Astrocyte (in vitro differentiated cells and primary cell): ENCODE measurements at regions not wholly inside any gene's neighbourhood (a gene's known extent, or its start where the extent isn't known, plus 50 kb on each side); places are given as distances from the start of the nearest gene placed in this dataset.

Experiments
- DNase-seq: peaks from one replicate; pipeline ENCODE4 v3.0.0-alpha.2; 2010; ENCODE audit warnings: low read depth
- FAIRE-seq: peaks from 2 replicates; lab custom pipeline; 2011; peaks lifted over from hg19 to GRCh38; lab: Jason Lieb, UNC
- H2AFZ ChIP-seq: 2 replicates; pipeline ENCODE4 v1.6.0; 2012; ENCODE audit warnings: low read depth, low read length, inconsistent platforms
- H3K27ac ChIP-seq: 2 replicates; pipeline ENCODE4 v1.5.1; 2011; ENCODE audit warnings: low read depth, low read length, inconsistent platforms
- H3K27me3 ChIP-seq: 2 replicates; pipeline ENCODE4 v1.6.0; 2011; ENCODE audit warnings: low read length, inconsistent platforms; ENCODE audit not compliant: insufficient read depth
- H3K36me3 ChIP-seq: 2 replicates; pipeline ENCODE4 v1.5.1; 2011; ENCODE audit warnings: low read length, inconsistent platforms; ENCODE audit not compliant: insufficient read depth
- H3K4me1 ChIP-seq: 2 replicates; pipeline ENCODE4 v1.5.1; 2011; ENCODE audit warnings: low read length, inconsistent platforms; ENCODE audit not compliant: insufficient read depth
- H3K4me2 ChIP-seq: 2 replicates; pipeline ENCODE4 v1.6.0; 2012; ENCODE audit warnings: low read length, inconsistent platforms
- H3K4me3 ChIP-seq: 2 replicates; pipeline ENCODE4 v1.5.1; 2011; ENCODE audit warnings: low read depth, mild to moderate bottlenecking, low read length, inconsistent platforms; ENCODE audit not compliant: insufficient read depth
- H3K79me2 ChIP-seq: 2 replicates; pipeline ENCODE4 v1.6.0; 2012; ENCODE audit warnings: mild to moderate bottlenecking, low read length, inconsistent platforms; ENCODE audit not compliant: insufficient read depth
- H3K9ac ChIP-seq: 2 replicates; pipeline ENCODE4 v1.6.0; 2012; ENCODE audit warnings: mild to moderate bottlenecking, low read length, inconsistent platforms
- H3K9me3 ChIP-seq: 2 replicates; pipeline ENCODE4 v1.5.1; 2012; ENCODE audit warnings: low read depth, mild to moderate bottlenecking, low read length, inconsistent platforms; ENCODE audit not compliant: insufficient read depth
- H4K20me1 ChIP-seq: 2 replicates; pipeline ENCODE4 v1.6.0; 2012; ENCODE audit warnings: low read length, inconsistent platforms; ENCODE audit not compliant: insufficient read depth
- H3K27ac Mint-ChIP-seq: one replicate; pipeline ENCODE4 v1.8.0; 2021; ENCODE audit warnings: mild to moderate bottlenecking, mixed read lengths; ENCODE audit not compliant: unreplicated experiment
- H3K27me3 Mint-ChIP-seq: one replicate; pipeline ENCODE4 v1.8.0; 2021; ENCODE audit warnings: low read depth, mixed read lengths; ENCODE audit not compliant: unreplicated experiment
- H3K36me3 Mint-ChIP-seq: one replicate; pipeline ENCODE4 v1.8.0; 2021; ENCODE audit warnings: low read depth, mixed read lengths; ENCODE audit not compliant: unreplicated experiment
- H3K4me1 Mint-ChIP-seq: one replicate; pipeline ENCODE4 v1.8.0; 2021; ENCODE audit warnings: low read depth, mixed read lengths; ENCODE audit not compliant: unreplicated experiment
- H3K4me3 Mint-ChIP-seq: one replicate; pipeline ENCODE4 v1.8.0; 2021; ENCODE audit warnings: mild to moderate bottlenecking, moderate library complexity, mixed read lengths; ENCODE audit not compliant: unreplicated experiment
- H3K9me3 Mint-ChIP-seq: one replicate; pipeline ENCODE4 v1.8.0; 2021; ENCODE audit warnings: mild to moderate bottlenecking, mixed read lengths; ENCODE audit not compliant: unreplicated experiment
- CTCF ChIP-seq: IDR thresholded peaks from 2 replicates; pipeline ENCODE4 v1.5.1; 2011; ENCODE audit warnings: low read depth, mild to moderate bottlenecking, inconsistent platforms, low read length, moderate library complexity; ENCODE audit not compliant: insufficient read depth
- EZH2 ChIP-seq: IDR thresholded peaks from 2 replicates; pipeline ENCODE4 v1.6.1; 2012; ENCODE audit warnings: mild to moderate bottlenecking, low read length, inconsistent platforms; ENCODE audit not compliant: insufficient read depth

DNA sequence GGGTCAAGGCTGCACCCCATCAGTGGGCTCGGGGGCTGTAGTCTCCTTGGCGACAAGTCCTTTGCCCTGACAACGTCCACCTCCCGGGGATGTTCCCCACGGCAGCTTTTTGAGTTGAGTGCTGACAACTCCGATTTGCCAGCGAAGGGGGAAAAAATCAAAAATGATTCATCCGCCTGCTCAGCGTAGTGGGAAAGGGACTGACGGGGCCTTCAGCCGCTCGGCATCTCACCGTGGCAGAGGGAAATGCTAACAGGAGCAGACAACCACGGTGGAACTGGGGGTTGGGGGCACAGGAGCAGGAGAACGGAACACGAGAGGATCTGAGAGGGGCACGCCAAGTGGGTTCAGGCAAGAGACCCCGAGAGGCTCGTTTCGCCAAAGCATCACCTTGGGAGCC, 173.7 kb downstream of the TFAP2C start:
- H2AFZ ChIP-seq, result peak overlapping the region; percentile 22
- no peak for TF ChIP-seq CTCF
- no peak for TF ChIP-seq EZH2
- no peak overlapping the region for H3K27ac ChIP-seq
- DNase-seq (peak; percentile 19), FAIRE-seq (no peak)
- H3K9ac ChIP-seq, result no peak overlapping the region
- H3K4me3 ChIP-seq, result no peak overlapping the region
- H3K27ac Mint-ChIP-seq, result no peak overlapping the region
- H3K36me3 ChIP-seq, result no peaks in the 10 kb centered on the region
- H3K79me2 ChIP-seq, result no peaks in the 10 kb centered on the region
- H3K36me3 Mint-ChIP-seq, result no peaks in the 10 kb centered on the region
- no peaks in the 10 kb centered on the region for H4K20me1 ChIP-seq
- no peaks in the 10 kb centered on the region for H3K27me3 ChIP-seq
- H3K27me3 Mint-ChIP-seq, result peaks cover 28% of the 10 kb centered on the region
- H3K4me2 ChIP-seq, result peak overlapping the region; percentile 56
- H3K4me1 ChIP-seq, result peaks cover 18% of the 10 kb centered on the region
- peaks cover 6% of the 10 kb centered on the region for H3K9me3 Mint-ChIP-seq
- no peak overlapping the region for H3K4me3 Mint-ChIP-seq
- H3K9me3 ChIP-seq, result peaks cover 5% of the 10 kb centered on the region
- no peaks in the 10 kb centered on the region for H3K4me1 Mint-ChIP-seq

GRCh38 chr20:56805313-56805712, 176.2 kb downstream of the TFAP2C start:
- Histone ChIP-seq H3K9me3 (no peaks in the 10 kb centered on the region), H4K20me1 (no peaks in the 10 kb centered on the region), H2AFZ (no peak overlapping the region), H3K27ac (peak overlapping the region; percentile 65), H3K36me3 (no peaks in the 10 kb centered on the region), H3K79me2 (no peaks in the 10 kb centered on the region), H3K9ac (peak overlapping the region; percentile 80), H3K4me3 (no peak overlapping the region), H3K4me1 (peaks cover 18% of the 10 kb centered on the region), H3K27me3 (no peaks in the 10 kb centered on the region), H3K4me2 (peak overlapping the region; percentile 72)
- no peaks in the 10 kb centered on the region for H3K36me3 Mint-ChIP-seq
- TF ChIP-seq EZH2, result no peak
- TF ChIP-seq CTCF, result no peak
- peaks cover 6% of the 10 kb centered on the region for H3K9me3 Mint-ChIP-seq
- H3K4me1 Mint-ChIP-seq, result no peaks in the 10 kb centered on the region
- H3K27ac Mint-ChIP-seq, result no peak overlapping the region
- no peak overlapping the region for H3K4me3 Mint-ChIP-seq
- FAIRE-seq (no peak), DNase-seq (no peak)
- peaks cover 38% of the 10 kb centered on the region for H3K27me3 Mint-ChIP-seq

- peaks cover 18% of the 10 kb centered on the region for H3K4me1 ChIP-seq
- Mint-ChIP-seq H3K27me3 (peaks cover 36% of the 10 kb centered on the region), H3K9me3 (peaks cover 4% of the 10 kb centered on the region), H3K4me3 (no peak overlapping the region), H3K4me1 (no peaks in the 10 kb centered on the region), H3K36me3 (no peaks in the 10 kb centered on the region), H3K27ac (no peak overlapping the region)
- H3K9me3 ChIP-seq, result no peaks in the 10 kb centered on the region
- H4K20me1 ChIP-seq, result no peaks in the 10 kb centered on the region
- no peaks in the 10 kb centered on the region for H3K36me3 ChIP-seq
- H3K27ac ChIP-seq, result no peak overlapping the region
- peaks cover under 1% of the 10 kb centered on the region for H3K27me3 ChIP-seq
- no peak overlapping the region for H2AFZ ChIP-seq
- H3K4me3 ChIP-seq, result no peak overlapping the region
- no peaks in the 10 kb centered on the region for H3K79me2 ChIP-seq
- DNase-seq (no peak), FAIRE-seq (no peak)
- no peak overlapping the region for H3K4me2 ChIP-seq
- TF ChIP-seq CTCF (no peak), EZH2 (no peak)
- no peak overlapping the region for H3K9ac ChIP-seq
Observed at GRCh38 chr20:56805966-56806365, 176.9 kb downstream of the TFAP2C start.
